IMR-90 (cell line): ENCODE measurements at regions not wholly inside any gene's neighbourhood (a gene's known extent, or its start where the extent isn't known, plus 50 kb on each side); places are given as distances from the start of the nearest gene placed in this dataset.

Source experiments
- ATAC-seq: fragments of 200-7000 bp; cut with Tn5 transposase; 2 replicates; pipeline ENCODE4 v1.9.1; 2020; ENCODE audit warnings: low read depth, mild to moderate bottlenecking, moderate library complexity
- BruUV-seq: library from RNA; stranded (reverse); fragments of 400-500 nt; replicated peaks from 2 replicates; lab custom pipeline; 2021; lab: Mats Ljungman, UMichigan
- CTCF ChIA-PET: fragments of 300-600 bp; formaldehyde crosslinking; extraction: SDS; loops from one replicate; lab custom pipeline; 2021; ENCODE audit warnings: antibody characterized with exemption; lab: Yijun Ruan, JAX
- POLR2A ChIA-PET: fragments of 300-600 bp; sonication (Branson Sonifier 250); formaldehyde crosslinking; loops from one replicate; lab custom pipeline; 2022; ENCODE audit warnings: antibody characterized with exemption; ENCODE audit not compliant: unreplicated experiment; lab: Charles Lee
- DNase-seq: peaks from one replicate; pipeline ENCODE4 v3.0.0; 2013
- H2AFZ ChIP-seq: replicated peaks from 2 replicates; pipeline ENCODE3; 2013; ENCODE audit warnings: low read length, mild to moderate bottlenecking; ENCODE audit not compliant: poor library complexity
- H2AK5ac ChIP-seq: 2 replicates; pipeline ENCODE4 v1.6.1; 2013; ENCODE audit warnings: low read depth, low read length, inconsistent platforms
- H2AK9ac ChIP-seq: replicated peaks from 2 replicates; pipeline ENCODE3; 2013; ENCODE audit warnings: mild to moderate bottlenecking, low read depth, low read length, moderate library complexity; ENCODE audit not compliant: poor library complexity
- H2BK120ac ChIP-seq: 2 replicates; pipeline ENCODE4 v1.6.1; 2013; ENCODE audit warnings: low read depth, low read length, inconsistent platforms
- H2BK15ac ChIP-seq: 3 replicates; pipeline ENCODE4 v1.6.1; 2013; ENCODE audit warnings: low read depth, low read length, inconsistent platforms
- H2BK20ac ChIP-seq: 2 replicates; pipeline ENCODE4 v1.6.1; 2013; ENCODE audit warnings: low read depth, mild to moderate bottlenecking, inconsistent platforms, low read length, moderate library complexity
- H2BK5ac ChIP-seq: 2 replicates; pipeline ENCODE4 v1.6.1; 2013; ENCODE audit warnings: mild to moderate bottlenecking, low read depth, low read length, inconsistent platforms; ENCODE audit not compliant: poor library complexity, severe bottlenecking
- H3K14ac ChIP-seq: replicated peaks from 2 replicates; pipeline ENCODE4 v1.6.1; 2013; ENCODE audit warnings: low read depth, low read length, inconsistent platforms
- H3K18ac ChIP-seq: 2 replicates; pipeline ENCODE4 v1.6.1; 2013; ENCODE audit warnings: low read depth, low read length, control low read depth
- H3K23ac ChIP-seq: 2 replicates; pipeline ENCODE4 v1.6.1; 2013; ENCODE audit warnings: low read depth, low read length, inconsistent platforms
- H3K27ac ChIP-seq: 2 replicates; pipeline ENCODE4 v1.5.1; 2013; ENCODE audit warnings: mild to moderate bottlenecking, control low read depth, low read length; ENCODE audit not compliant: insufficient read depth
- H3K27me3 ChIP-seq: 2 replicates; pipeline ENCODE4 v1.6.1; 2013; ENCODE audit warnings: low read length; ENCODE audit not compliant: control insufficient read depth, insufficient read depth
- H3K36me3 ChIP-seq: 2 replicates; pipeline ENCODE4 v1.6.1; 2013; ENCODE audit warnings: low read length, mixed read lengths; ENCODE audit not compliant: control insufficient read depth, insufficient read depth
- H3K4ac ChIP-seq: 2 replicates; pipeline ENCODE4 v1.6.1; 2013; ENCODE audit warnings: low read depth, low read length, inconsistent platforms
- H3K4me1 ChIP-seq: 2 replicates; pipeline ENCODE4 v1.6.1; 2013; ENCODE audit warnings: low read length, mixed read lengths; ENCODE audit not compliant: control insufficient read depth, insufficient read depth
- H3K4me2 ChIP-seq: 2 replicates; pipeline ENCODE4 v1.6.1; 2013; ENCODE audit warnings: low read depth, mild to moderate bottlenecking, control low read depth, low read length, moderate library complexity
- H3K4me3 ChIP-seq: 2 replicates; pipeline ENCODE4 v1.5.1; 2013; ENCODE audit warnings: low read depth, mild to moderate bottlenecking, control low read depth, low read length, moderate library complexity; ENCODE audit not compliant: insufficient read depth
- H3K56ac ChIP-seq: 2 replicates; pipeline ENCODE4 v1.6.1; 2013; ENCODE audit warnings: low read length, inconsistent platforms; ENCODE audit not compliant: insufficient read depth; ENCODE audit errors: extremely low read depth
- H3K79me1 ChIP-seq, 2 experiments: 2 replicates each; pipeline ENCODE4 v1.6.1; 2013; ENCODE audit warnings: low read length in 2 of 2, inconsistent platforms in 1 of 2, low read depth in 1 of 2
- H3K9ac ChIP-seq: 2 replicates; pipeline ENCODE4 v1.6.1; 2013; ENCODE audit warnings: low read depth, low read length, control low read depth
- H3K9me1 ChIP-seq: 2 replicates; pipeline ENCODE4 v1.6.1; 2013; ENCODE audit warnings: low read length, inconsistent platforms; ENCODE audit not compliant: insufficient read depth
- H3K9me3 ChIP-seq: 2 replicates; pipeline ENCODE4 v1.6.1; 2013; ENCODE audit warnings: low read length; ENCODE audit not compliant: control insufficient read depth, insufficient read depth
- H4K20me1 ChIP-seq: 2 replicates; pipeline ENCODE4 v1.6.1; 2013; ENCODE audit warnings: low read length, inconsistent platforms; ENCODE audit not compliant: insufficient read depth
- H4K5ac ChIP-seq: 2 replicates; pipeline ENCODE4 v1.6.1; 2013; ENCODE audit warnings: mild to moderate bottlenecking, low read depth, low read length, control low read depth
- H4K8ac ChIP-seq, 2 experiments: 2 replicates each; pipeline ENCODE4 v1.6.1; 2013; ENCODE audit warnings: low read depth in 2 of 2, low read length in 2 of 2, control low read depth in 1 of 2, inconsistent platforms in 1 of 2
- H4K91ac ChIP-seq: 2 replicates; pipeline ENCODE4 v1.6.1; 2013; ENCODE audit warnings: low read depth, low read length, inconsistent platforms; ENCODE audit not compliant: insufficient read depth
- BHLHE40 ChIP-seq: fragments of 150-350 bp; IDR thresholded peaks from 2 replicates; pipeline ENCODE4 v1.6.1; 2016; ENCODE audit warnings: mild to moderate bottlenecking, low read depth, low read length
- CEBPB ChIP-seq: IDR thresholded peaks from 2 replicates; pipeline ENCODE4 v1.6.1; 2012; ENCODE audit warnings: low read depth, low read length, improper control_type of control experiment
- CHD1 ChIP-seq: IDR thresholded peaks from 2 replicates; pipeline ENCODE4 v1.6.1; 2012; ENCODE audit warnings: low read depth, low read length, improper control_type of control experiment
- FOS ChIP-seq: fragments of 150-350 bp; IDR thresholded peaks from 2 replicates; pipeline ENCODE4 v1.6.1; 2016; ENCODE audit warnings: low read depth, low read length
- MAFK ChIP-seq: IDR thresholded peaks from 2 replicates; pipeline ENCODE4 v1.6.1; 2012; ENCODE audit warnings: low read depth, low read length, improper control_type of control experiment
- MAZ ChIP-seq: IDR thresholded peaks from 2 replicates; pipeline ENCODE4 v1.6.1; 2012; ENCODE audit warnings: low read depth, mild to moderate bottlenecking, low read length, improper control_type of control experiment, moderate library complexity, borderline replicate concordance
- MXI1 ChIP-seq: IDR thresholded peaks from 2 replicates; pipeline ENCODE4 v1.6.1; 2012; ENCODE audit warnings: low read depth, mild to moderate bottlenecking, low read length, moderate library complexity, borderline replicate concordance
- NFE2L2 ChIP-seq: fragments of 150-350 bp; IDR thresholded peaks from 2 replicates; pipeline ENCODE4 v1.6.1; 2016; ENCODE audit warnings: low read depth, mild to moderate bottlenecking, low read length
- POLR2A ChIP-seq: IDR thresholded peaks from 2 replicates; pipeline ENCODE4 v1.6.1; 2012; ENCODE audit warnings: mild to moderate bottlenecking, low read depth, low read length
- RCOR1 ChIP-seq: IDR thresholded peaks from 2 replicates; pipeline ENCODE4 v1.6.1; 2012; ENCODE audit warnings: mild to moderate bottlenecking, low read length, improper control_type of control experiment; ENCODE audit not compliant: insufficient replicate concordance
- RFX5 ChIP-seq: IDR thresholded peaks from 2 replicates; pipeline ENCODE4 v1.8.0; 2012; ENCODE audit warnings: low read depth, mild to moderate bottlenecking, low read length, moderate library complexity
- WGBS, 2 experiments: methylation state at CpG; one replicate each; pipeline versions ENCODE4 v1.1.5 to v1.1.7; 2013; ENCODE audit warnings: missing lambda C conversion rate in 2 of 2; ENCODE audit not compliant: insufficient read length in 1 of 2; ENCODE audit errors: extremely low coverage in 2 of 2; 5-methylcytosine and 5-hydroxymethylcytosine counted together
- dilution Hi-C: fragments of 300-500 bp; cut with HindIII; formaldehyde crosslinking; loops from one replicate; pipeline ENCODE4 v1.14.3; 2018; ENCODE audit warnings: low sequenced_read_pairs; ENCODE audit not compliant: unreplicated experiment
- in situ Hi-C: fragments of 300-500 bp; cut with MboI; formaldehyde crosslinking; loops from 3 replicates; pipeline ENCODE4 v1.14.3; 2019; ENCODE audit warnings: low sequenced_read_pairs, inconsistent platforms, mixed read lengths
- intact Hi-C: fragments of 100-400 bp; cut with micrococcal nuclease; formaldehyde crosslinking; loops from 2 replicates; pipeline ENCODE4 v1.10.0; 2022
- TF ChIP-seq, protein P1 (sequence below): fragments of 150-350 bp; IDR thresholded peaks from 2 replicates; pipeline ENCODE4 v1.6.1; 2017; ENCODE audit warnings: mild to moderate bottlenecking, antibody characterized with exemption, low read length, low read depth
- TF ChIP-seq, protein P2 (sequence below): conservative IDR thresholded peaks from 2 replicates; pipeline ENCODE4 v1.5.1; 2012; ENCODE audit warnings: mild to moderate bottlenecking, low read depth, low read length, improper control_type of control experiment
- TF ChIP-seq, protein P3 (sequence below): fragments of 150-350 bp; IDR thresholded peaks from 2 replicates; pipeline ENCODE4 v1.6.1; 2016; ENCODE audit warnings: low read depth, mild to moderate bottlenecking, low read length, moderate library complexity, borderline replicate concordance

DNA sequence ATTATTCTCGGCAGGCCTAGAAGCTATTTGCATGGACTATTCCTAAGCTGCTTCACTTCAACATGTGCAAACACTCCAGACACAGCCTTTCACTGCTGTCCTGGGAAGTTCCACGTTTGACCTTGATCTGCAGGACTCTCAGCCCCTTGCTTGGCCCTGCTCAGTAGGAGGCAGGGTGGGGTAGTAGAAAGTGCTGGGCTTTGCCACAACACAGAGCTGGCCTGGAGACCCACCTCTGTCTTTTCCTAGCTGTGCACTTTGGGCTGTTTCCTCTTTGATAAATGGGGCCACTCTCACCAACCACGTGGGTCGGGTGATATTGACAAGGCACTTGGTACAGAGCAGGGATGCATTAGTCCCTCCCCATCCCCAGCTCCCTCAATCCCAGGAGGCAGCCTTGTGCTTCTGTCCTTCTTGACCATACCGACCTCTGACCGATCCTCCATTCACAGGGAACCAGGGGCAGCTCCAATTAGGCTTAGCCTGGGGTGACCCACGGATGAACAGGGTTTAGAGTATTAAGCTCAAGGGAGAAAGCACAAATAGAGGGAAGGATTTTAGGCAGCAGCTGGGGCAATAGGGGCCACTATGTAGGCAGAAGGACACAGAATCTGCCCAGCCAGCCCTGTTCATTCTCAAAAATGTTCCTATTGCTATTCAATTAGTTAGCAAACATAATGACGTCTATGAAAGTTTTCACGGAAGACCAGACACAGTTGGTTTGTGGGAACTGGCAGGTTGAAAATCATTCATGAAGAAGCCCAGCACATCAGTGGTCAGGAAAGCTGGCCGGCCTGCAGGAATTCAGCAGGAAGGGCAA lies 63.3 kb downstream of the SYNE3 start:
- H4K5ac ChIP-seq, result no peak overlapping the region
- TF ChIP-seq, protein P1, sequence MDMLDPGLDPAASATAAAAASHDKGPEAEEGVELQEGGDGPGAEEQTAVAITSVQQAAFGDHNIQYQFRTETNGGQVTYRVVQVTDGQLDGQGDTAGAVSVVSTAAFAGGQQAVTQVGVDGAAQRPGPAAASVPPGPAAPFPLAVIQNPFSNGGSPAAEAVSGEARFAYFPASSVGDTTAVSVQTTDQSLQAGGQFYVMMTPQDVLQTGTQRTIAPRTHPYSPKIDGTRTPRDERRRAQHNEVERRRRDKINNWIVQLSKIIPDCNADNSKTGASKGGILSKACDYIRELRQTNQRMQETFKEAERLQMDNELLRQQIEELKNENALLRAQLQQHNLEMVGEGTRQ, result no peak
- no peak for TF ChIP-seq FOS
- TF ChIP-seq RFX5, result no peak
- TF ChIP-seq, protein P2, sequence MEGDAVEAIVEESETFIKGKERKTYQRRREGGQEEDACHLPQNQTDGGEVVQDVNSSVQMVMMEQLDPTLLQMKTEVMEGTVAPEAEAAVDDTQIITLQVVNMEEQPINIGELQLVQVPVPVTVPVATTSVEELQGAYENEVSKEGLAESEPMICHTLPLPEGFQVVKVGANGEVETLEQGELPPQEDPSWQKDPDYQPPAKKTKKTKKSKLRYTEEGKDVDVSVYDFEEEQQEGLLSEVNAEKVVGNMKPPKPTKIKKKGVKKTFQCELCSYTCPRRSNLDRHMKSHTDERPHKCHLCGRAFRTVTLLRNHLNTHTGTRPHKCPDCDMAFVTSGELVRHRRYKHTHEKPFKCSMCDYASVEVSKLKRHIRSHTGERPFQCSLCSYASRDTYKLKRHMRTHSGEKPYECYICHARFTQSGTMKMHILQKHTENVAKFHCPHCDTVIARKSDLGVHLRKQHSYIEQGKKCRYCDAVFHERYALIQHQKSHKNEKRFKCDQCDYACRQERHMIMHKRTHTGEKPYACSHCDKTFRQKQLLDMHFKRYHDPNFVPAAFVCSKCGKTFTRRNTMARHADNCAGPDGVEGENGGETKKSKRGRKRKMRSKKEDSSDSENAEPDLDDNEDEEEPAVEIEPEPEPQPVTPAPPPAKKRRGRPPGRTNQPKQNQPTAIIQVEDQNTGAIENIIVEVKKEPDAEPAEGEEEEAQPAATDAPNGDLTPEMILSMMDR, result no peak
- no peak for TF ChIP-seq NFE2L2
- TF ChIP-seq, protein P3, sequence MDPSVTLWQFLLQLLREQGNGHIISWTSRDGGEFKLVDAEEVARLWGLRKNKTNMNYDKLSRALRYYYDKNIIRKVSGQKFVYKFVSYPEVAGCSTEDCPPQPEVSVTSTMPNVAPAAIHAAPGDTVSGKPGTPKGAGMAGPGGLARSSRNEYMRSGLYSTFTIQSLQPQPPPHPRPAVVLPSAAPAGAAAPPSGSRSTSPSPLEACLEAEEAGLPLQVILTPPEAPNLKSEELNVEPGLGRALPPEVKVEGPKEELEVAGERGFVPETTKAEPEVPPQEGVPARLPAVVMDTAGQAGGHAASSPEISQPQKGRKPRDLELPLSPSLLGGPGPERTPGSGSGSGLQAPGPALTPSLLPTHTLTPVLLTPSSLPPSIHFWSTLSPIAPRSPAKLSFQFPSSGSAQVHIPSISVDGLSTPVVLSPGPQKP, result no peak
- no peak for TF ChIP-seq MAFK
- no peak for TF ChIP-seq MAZ
- no peak for TF ChIP-seq CEBPB
- TF ChIP-seq BHLHE40, result no peak
- no peak for TF ChIP-seq RCOR1
- TF ChIP-seq MXI1, result no peak
- TF ChIP-seq POLR2A, result no peak
- TF ChIP-seq CHD1, result no peak
- peaks cover 11% of the 10 kb centered on the region; the same call in 1 of the 2 replicates for H3K36me3 ChIP-seq
- H4K8ac ChIP-seq, result no peak overlapping the region
- no peak overlapping the region for H3K14ac ChIP-seq
- no peak overlapping the region for H3K4me2 ChIP-seq
- H3K4me3 ChIP-seq, result no peak overlapping the region
- no peak overlapping the region for H3K56ac ChIP-seq
- no peak overlapping the region for H3K27ac ChIP-seq
- H2AK9ac ChIP-seq, result no peak overlapping the region
- H3K27me3 ChIP-seq, result no peaks in the 10 kb centered on the region
- no peak for DNase-seq
- H3K4me1 ChIP-seq, result no peaks in the 10 kb centered on the region
- ATAC-seq, result no peak
- no peak overlapping the region for H3K23ac ChIP-seq
- in situ Hi-C loops, result no loop called here
- no peak overlapping the region for H3K18ac ChIP-seq
- ChIA-PET POLR2A (no interaction called here), CTCF (interaction anchor here (0.7 to 1.4 kb wide), 7 partner anchors 9 to 904 kb away, joined by 3 to 6 read pairs (median 4); no protein-coding TSS in a partner anchor)
- peaks cover 0 to 5% of the 10 kb centered on the region in 2 experiments; a peak in 1 of 4 replicates for H3K79me1 ChIP-seq
- no peak overlapping the region for H2AFZ ChIP-seq
- H4K20me1 ChIP-seq, result no peaks in the 10 kb centered on the region
- no peak overlapping the region for H4K91ac ChIP-seq
- no peak overlapping the region for H2BK120ac ChIP-seq
- H2BK5ac ChIP-seq, result no peak overlapping the region
- no peak overlapping the region for H3K4ac ChIP-seq
- no peaks in the 10 kb centered on the region for H3K9me3 ChIP-seq
- H3K9ac ChIP-seq, result no peak overlapping the region
- intact Hi-C loops, result no loop called here
- BruUV-seq, result no TSS peak
- H2AK5ac ChIP-seq, result no peak overlapping the region
- no peak overlapping the region for H2BK20ac ChIP-seq
- 74% methylated on average over 2 of the region's 10 CpGs; no CpG with 5 or more reads in 1 of the 2 experiments for WGBS, 2 experiments
- no peak overlapping the region for H2BK15ac ChIP-seq
- dilution Hi-C loops, result no loop called here
- H3K9me1 ChIP-seq, result peaks cover 8% of the 10 kb centered on the region
